ENCODE measurements at regions not wholly inside any gene's neighbourhood (a gene's known extent, or its start where the extent isn't known, plus 50 kb on each side); places are given as distances from the start of the nearest gene placed in this dataset.

- no peak for TF ChIP-seq CTCF (IDR thresholded peaks at IDR 0.05; ENCODE audit: unreplicated experiment)
- Mint-ChIP-seq H3K27ac (no peak overlapping the region), H3K4me3 (no peak overlapping the region), H3K27me3 (ENCODE audit: low read depth) (no peaks in the 10 kb centered on the region), H3K4me1 (no peaks in the 10 kb centered on the region), H3K9me3 (no peaks in the 10 kb centered on the region), H3K36me3 (no peaks in the 10 kb centered on the region)
- no peak for DNase-seq (ENCODE audit: low spot score in 2 of 2, unreplicated experiment in 2 of 2)
Measured at GRCh38 chr22:25363474-25363873, 144.0 kb downstream of the CRYBB2 start.

- Mint-ChIP-seq H3K4me1 (no peaks in the 10 kb centered on the region), H3K9me3 (no peaks in the 10 kb centered on the region), H3K27ac (no peak overlapping the region), H3K36me3 (no peaks in the 10 kb centered on the region), H3K27me3 (ENCODE audit: low read depth) (no peaks in the 10 kb centered on the region), H3K4me3 (no peak overlapping the region)
- no peak for TF ChIP-seq CTCF (IDR thresholded peaks at IDR 0.05; ENCODE audit: unreplicated experiment)
- DNase-seq (ENCODE audit: low spot score in 2 of 2, unreplicated experiment in 2 of 2), result no peak
Measured at GRCh38 chr22:25364281-25364680, 144.8 kb downstream of the CRYBB2 start.

GRCh38 chr22:25364736-25365241, 145.3 kb downstream of the CRYBB2 start:
- no peak for DNase-seq (ENCODE audit: low spot score in 2 of 2, unreplicated experiment in 2 of 2)
- H3K4me3 Mint-ChIP-seq, result no peak overlapping the region
- H3K27ac Mint-ChIP-seq, result no peak overlapping the region
- H3K27me3 Mint-ChIP-seq (ENCODE audit: low read depth), result no peaks in the 10 kb centered on the region
- no peaks in the 10 kb centered on the region for H3K4me1 Mint-ChIP-seq
- no peaks in the 10 kb centered on the region for H3K9me3 Mint-ChIP-seq
- no peaks in the 10 kb centered on the region for H3K36me3 Mint-ChIP-seq
- no peak for TF ChIP-seq CTCF (IDR thresholded peaks at IDR 0.05; ENCODE audit: unreplicated experiment)

GRCh38 chr22:25365491-25366261, 146.2 kb downstream of the CRYBB2 start:
- H3K27me3 Mint-ChIP-seq (ENCODE audit: low read depth), result no peaks in the 10 kb centered on the region
- no peak for TF ChIP-seq CTCF (IDR thresholded peaks at IDR 0.05; ENCODE audit: unreplicated experiment)
- no peak for DNase-seq (ENCODE audit: low spot score in 2 of 2, unreplicated experiment in 2 of 2)
- H3K36me3 Mint-ChIP-seq, result no peaks in the 10 kb centered on the region
- H3K27ac Mint-ChIP-seq, result no peak overlapping the region
- no peaks in the 10 kb centered on the region for H3K9me3 Mint-ChIP-seq
- H3K4me3 Mint-ChIP-seq, result no peak overlapping the region
- H3K4me1 Mint-ChIP-seq, result no peaks in the 10 kb centered on the region

GRCh38 chr22:25366408-25366807, 147.0 kb downstream of the CRYBB2 start:
- no peaks in the 10 kb centered on the region for H3K9me3 Mint-ChIP-seq
- TF ChIP-seq CTCF (IDR thresholded peaks at IDR 0.05; ENCODE audit: unreplicated experiment), result no peak
- no peaks in the 10 kb centered on the region for H3K4me1 Mint-ChIP-seq
- H3K27me3 Mint-ChIP-seq (ENCODE audit: low read depth), result no peaks in the 10 kb centered on the region
- no peaks in the 10 kb centered on the region for H3K36me3 Mint-ChIP-seq
- H3K27ac Mint-ChIP-seq, result no peak overlapping the region
- H3K4me3 Mint-ChIP-seq, result no peak overlapping the region
- no peak for DNase-seq (ENCODE audit: low spot score in 2 of 2, unreplicated experiment in 2 of 2)
